CD4-positive, CD25-positive, alpha-beta regulatory T cell (primary cell): ENCODE measurements at regions not wholly inside any gene's neighbourhood (a gene's known extent, or its start where the extent isn't known, plus 50 kb on each side); places are given as distances from the start of the nearest gene placed in this dataset.

Source experiments
- ATAC-seq, 2 donors: fragments of 150-1000 bp; cut with Tn5 transposase; one replicate each; pipeline ENCODE4 v1.10.0; 2021; ENCODE audit warnings: low read depth in 2 of 2, moderate number of reproducible peaks in 2 of 2, moderate library complexity in 1 of 2
- DNase-seq, 3 donors: peaks; one replicate each; pipeline versions ENCODE4 v3.0.0 to v3.0.0-alpha.2; 2012 to 2022; ENCODE audit warnings: mixed read lengths in 1 of 3
- H3K27ac ChIP-seq: one replicate; pipeline ENCODE4 v1.7.0; 2013; ENCODE audit warnings: mild to moderate bottlenecking, low read length; ENCODE audit not compliant: insufficient read depth, poor library complexity, severe bottlenecking
- H3K27me3 ChIP-seq: one replicate; pipeline ENCODE4 v1.7.0; 2013; ENCODE audit warnings: low read length; ENCODE audit not compliant: control insufficient read depth, insufficient read depth
- H3K36me3 ChIP-seq: one replicate; pipeline ENCODE4 v1.7.0; 2013; ENCODE audit warnings: mild to moderate bottlenecking, low read length, moderate library complexity; ENCODE audit not compliant: control insufficient read depth, insufficient read depth
- H3K4me1 ChIP-seq: 2 replicates; pipeline ENCODE4 v1.7.0; 2013; ENCODE audit warnings: mild to moderate bottlenecking, low read length; ENCODE audit not compliant: insufficient read depth, control insufficient read depth, poor library complexity, severe bottlenecking
- H3K4me3 ChIP-seq: one replicate; pipeline ENCODE4 v1.7.0; 2013; ENCODE audit warnings: low read depth, mild to moderate bottlenecking, low read length, moderate library complexity
- H3K9me3 ChIP-seq, 2 experiments: 1 replicate in 1 of 2; 2 replicates in 1 of 2; pipeline ENCODE4 v1.7.0; 2013; ENCODE audit warnings: low read length in 2 of 2, mild to moderate bottlenecking in 1 of 2, moderate library complexity in 1 of 2; ENCODE audit not compliant: control insufficient read depth in 2 of 2
- H3K27ac Mint-ChIP-seq, 3 donors: one replicate each; pipeline ENCODE4 v1.8.0; 2020 to 2022; ENCODE audit warnings: mild to moderate bottlenecking in 3 of 3, mixed read lengths in 3 of 3, moderate library complexity in 2 of 3
- H3K27me3 Mint-ChIP-seq: one replicate; pipeline ENCODE4 v1.8.0; 2022; ENCODE audit warnings: mild to moderate bottlenecking, mixed read lengths
- H3K36me3 Mint-ChIP-seq: one replicate; pipeline ENCODE4 v1.8.0; 2020; ENCODE audit warnings: mixed read lengths
- H3K4me1 Mint-ChIP-seq, 4 donors: one replicate each; pipeline ENCODE4 v1.8.0; 2020 to 2022; ENCODE audit warnings: mixed read lengths in 4 of 4, mild to moderate bottlenecking in 1 of 4
- H3K4me3 Mint-ChIP-seq, 4 donors: one replicate each; pipeline ENCODE4 v1.8.0; 2020 to 2022; ENCODE audit warnings: mild to moderate bottlenecking in 4 of 4, mixed read lengths in 4 of 4, moderate library complexity in 3 of 4
- H3K9me3 Mint-ChIP-seq, 7 donors: one replicate each; pipeline ENCODE4 v1.8.0; 2020 to 2022; ENCODE audit warnings: mixed read lengths in 7 of 7, mild to moderate bottlenecking in 3 of 7, moderate library complexity in 2 of 7

DNA sequence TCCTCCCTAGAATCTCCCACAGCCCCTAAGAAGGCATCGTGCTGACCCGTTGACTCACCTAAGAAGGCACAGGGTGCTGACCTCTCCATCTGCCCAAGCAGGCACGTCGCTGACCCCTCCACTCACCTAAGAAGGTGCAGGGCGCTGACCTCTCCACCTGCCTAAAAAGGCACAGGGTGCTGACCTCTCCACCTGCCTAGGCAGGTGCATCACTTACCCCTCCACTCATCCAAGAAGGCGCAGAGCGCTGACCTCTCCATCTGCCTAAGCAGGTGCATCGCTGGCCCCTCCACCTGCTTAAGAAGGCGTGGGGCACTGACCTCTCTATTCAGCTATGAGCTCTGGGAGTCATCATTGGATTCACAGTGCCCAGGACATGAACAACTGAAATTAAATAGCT is 54.4 kb upstream of the FCN1 start:
- no peak overlapping the region for H3K4me3 Mint-ChIP-seq
- Histone ChIP-seq H3K27me3 (no peaks in the 10 kb centered on the region), H3K4me1 (no peaks in the 10 kb centered on the region), H3K4me3 (no peak overlapping the region), H3K36me3 (no peaks in the 10 kb centered on the region), H3K27ac (no peak overlapping the region), H3K9me3 (no peaks in the 10 kb centered on the region)
- H3K27ac Mint-ChIP-seq: no peak overlapping the region
- H3K27me3 Mint-ChIP-seq: peaks cover 4% of the 10 kb centered on the region
- no peaks in the 10 kb centered on the region for H3K4me1 Mint-ChIP-seq
- no peaks in the 10 kb centered on the region for H3K36me3 Mint-ChIP-seq
- no peak for DNase-seq
- H3K9me3 Mint-ChIP-seq: no peaks in the 10 kb centered on the region
- no peak for ATAC-seq

DNA sequence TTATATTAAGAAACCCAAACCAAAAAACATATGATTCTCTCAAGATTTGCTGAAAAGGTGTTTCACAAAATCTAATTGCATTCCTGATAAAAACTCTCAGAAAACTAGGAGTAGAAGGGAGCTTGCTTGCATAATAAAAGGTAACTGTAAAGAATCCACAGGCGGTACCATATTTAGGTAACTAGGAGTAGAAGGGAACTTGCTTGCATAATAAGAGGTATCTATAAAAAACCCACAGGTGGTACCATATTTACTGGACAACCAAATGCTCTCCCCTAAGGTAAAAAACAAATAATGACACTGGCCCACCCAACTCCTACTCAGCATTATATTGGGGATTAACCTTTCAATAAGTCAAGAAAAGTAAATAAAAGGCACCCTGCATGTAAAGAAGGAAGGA is 57.5 kb upstream of the FCN1 start:
- no peaks in the 10 kb centered on the region for H3K4me1 Mint-ChIP-seq
- DNase-seq: no peak

DNA sequence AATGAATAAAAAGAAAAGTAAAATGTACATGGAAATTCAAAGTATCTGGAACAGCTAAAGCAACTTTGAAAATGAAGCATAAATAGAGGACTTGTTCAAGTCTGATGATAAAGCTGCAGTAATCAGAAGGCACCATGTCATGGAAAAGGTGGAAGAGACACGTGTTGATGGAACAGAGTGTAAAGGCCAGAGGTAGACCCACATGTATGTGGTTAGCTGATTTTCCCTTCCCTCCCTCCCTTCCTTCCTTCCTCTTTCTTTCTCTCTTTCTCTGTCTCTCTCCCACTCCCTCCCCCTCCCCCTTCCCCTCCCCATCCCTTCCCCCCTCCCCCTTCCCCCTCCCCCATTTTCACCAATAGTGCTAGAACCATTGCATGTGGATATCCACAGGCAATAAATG is 58.7 kb upstream of the FCN1 start:
- Histone ChIP-seq H3K36me3 (no peaks in the 10 kb centered on the region), H3K27me3 (no peaks in the 10 kb centered on the region), H3K4me1 (no peaks in the 10 kb centered on the region), H3K9me3 (no peaks in the 10 kb centered on the region), H3K27ac (no peak overlapping the region), H3K4me3 (no peak overlapping the region)
- H3K4me3 Mint-ChIP-seq: no peak overlapping the region
- H3K27me3 Mint-ChIP-seq: peaks cover 4% of the 10 kb centered on the region
- ATAC-seq (no peak), DNase-seq (no peak)
- peaks cover 0 to 2% (median 0%) of the 10 kb centered on the region in 7 donors for H3K9me3 Mint-ChIP-seq
- H3K4me1 Mint-ChIP-seq: no peaks in the 10 kb centered on the region
- H3K36me3 Mint-ChIP-seq: no peaks in the 10 kb centered on the region
- H3K27ac Mint-ChIP-seq: no peak overlapping the region

More for the DNA sequence above, 57.5 kb upstream of the FCN1 start:
- peaks cover 4% of the 10 kb centered on the region for H3K27me3 Mint-ChIP-seq
- no peaks in the 10 kb centered on the region for H3K4me1 ChIP-seq
- no peak overlapping the region for H3K27ac ChIP-seq
- H3K27me3 ChIP-seq: no peaks in the 10 kb centered on the region
- no peaks in the 10 kb centered on the region for H3K36me3 Mint-ChIP-seq
- no peak overlapping the region for H3K27ac Mint-ChIP-seq
- ATAC-seq: no peak
- H3K9me3 Mint-ChIP-seq: no peaks in the 10 kb centered on the region
- no peaks in the 10 kb centered on the region for H3K36me3 ChIP-seq
- no peak overlapping the region for H3K4me3 Mint-ChIP-seq
- H3K9me3 ChIP-seq: no peaks in the 10 kb centered on the region
- no peak overlapping the region for H3K4me3 ChIP-seq

DNA sequence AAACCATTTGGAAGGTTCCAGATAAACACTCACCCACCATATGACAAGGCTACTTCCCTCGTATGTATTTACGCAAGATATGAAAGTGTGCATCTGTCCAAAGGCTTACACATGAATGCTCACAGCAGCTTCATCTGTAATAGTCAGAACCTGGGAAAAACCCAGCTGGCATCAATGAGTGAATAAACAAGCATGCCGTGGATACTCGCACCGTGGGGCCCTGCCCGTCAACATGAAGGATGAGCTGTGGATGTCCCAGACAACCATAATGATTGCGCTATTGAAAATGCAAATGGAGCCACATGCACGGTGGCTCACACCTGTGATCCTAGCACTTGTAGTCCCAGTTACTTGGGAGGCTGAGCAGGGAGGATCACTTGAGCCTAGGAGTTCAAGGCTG is 60.6 kb upstream of the FCN1 start:
- Histone ChIP-seq H3K4me3 (no peak overlapping the region), H3K36me3 (no peaks in the 10 kb centered on the region), H3K27me3 (no peaks in the 10 kb centered on the region), H3K4me1 (no peaks in the 10 kb centered on the region), H3K9me3 (no peaks in the 10 kb centered on the region), H3K27ac (no peak overlapping the region)
- Mint-ChIP-seq H3K4me3 (no peak overlapping the region), H3K4me1 (no peaks in the 10 kb centered on the region), H3K27ac (no peak overlapping the region), H3K9me3 (peaks cover 0 to 2% (median 0%) of the 10 kb centered on the region in 7 donors), H3K27me3 (no peaks in the 10 kb centered on the region), H3K36me3 (no peaks in the 10 kb centered on the region)
- no peak for DNase-seq
- no peak for ATAC-seq

DNA sequence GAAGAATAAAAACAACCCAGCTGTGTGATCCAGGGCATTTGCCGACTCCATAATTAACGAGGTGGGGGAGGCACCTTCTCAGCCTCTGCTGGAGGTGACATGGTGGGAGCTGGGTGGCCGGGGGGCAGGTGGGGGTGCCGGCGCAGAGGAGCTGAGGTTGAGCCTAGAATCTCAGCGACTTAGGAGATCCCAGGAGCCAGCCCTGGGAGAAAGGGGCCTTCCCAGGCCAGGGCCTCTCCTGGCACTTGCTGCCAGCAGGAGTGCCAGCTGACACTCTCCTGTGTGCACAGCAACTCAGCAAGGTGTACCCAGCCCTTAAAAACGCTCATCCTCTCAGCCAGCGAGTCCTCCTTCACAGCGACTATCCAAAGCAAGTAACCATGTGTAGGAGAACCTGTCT is 62.8 kb upstream of the FCN1 start:
- Mint-ChIP-seq H3K9me3 (peaks cover 0 to 3% (median 0%) of the 10 kb centered on the region in 7 donors), H3K4me3 (no peak overlapping the region), H3K36me3 (no peaks in the 10 kb centered on the region), H3K27me3 (no peaks in the 10 kb centered on the region), H3K4me1 (no peaks in the 10 kb centered on the region), H3K27ac (no peak overlapping the region)
- no peak overlapping the region for H3K4me3 ChIP-seq
- H3K27ac ChIP-seq: no peak overlapping the region
- H3K36me3 ChIP-seq: no peaks in the 10 kb centered on the region
- ATAC-seq (no peak), DNase-seq (no peak)
- no peaks in the 10 kb centered on the region for H3K9me3 ChIP-seq
- H3K4me1 ChIP-seq: no peaks in the 10 kb centered on the region
- H3K27me3 ChIP-seq: no peaks in the 10 kb centered on the region

DNA sequence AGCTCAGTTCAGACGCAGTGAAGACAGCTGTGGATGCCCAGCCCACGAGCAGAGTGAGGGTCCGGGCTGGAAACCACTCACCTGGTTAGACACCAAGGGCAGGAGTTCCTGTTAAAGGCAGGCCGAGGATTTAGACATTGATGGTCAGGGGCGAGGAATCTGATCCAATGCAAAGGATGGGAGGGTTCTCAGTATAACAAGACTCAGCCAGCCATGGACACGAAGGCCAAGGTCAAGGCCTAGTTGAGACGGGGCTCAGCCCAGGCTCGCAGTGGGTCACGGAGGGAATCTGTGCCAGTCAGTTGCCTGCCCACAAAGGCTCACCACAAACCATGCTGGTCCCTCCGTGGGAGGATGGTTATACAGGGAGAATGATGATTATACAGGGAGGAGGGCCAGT is 63.3 kb upstream of the FCN1 start:
- DNase-seq (no peak), ATAC-seq (no peak)
- no peaks in the 10 kb centered on the region for H3K9me3 ChIP-seq

DNA sequence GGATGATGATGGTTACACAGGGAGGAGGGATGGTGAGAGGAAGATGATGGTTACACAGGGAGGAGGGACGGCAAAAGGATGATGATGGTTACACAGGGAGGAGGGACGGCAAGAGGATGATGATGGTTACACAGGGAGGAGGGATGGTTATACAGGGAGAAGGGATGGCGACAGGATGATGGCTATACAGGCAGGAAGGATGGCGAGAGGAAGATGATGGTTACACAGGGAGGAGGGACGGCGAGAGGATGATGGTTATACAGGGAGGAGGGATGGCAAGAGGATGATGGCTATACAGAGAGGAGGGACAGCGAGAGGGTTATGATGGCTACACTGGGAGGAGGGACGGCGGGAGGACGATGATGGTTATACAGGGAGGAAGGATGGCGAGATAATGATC is 64.1 kb upstream of the FCN1 start:
- no peaks in the 10 kb centered on the region for H3K36me3 ChIP-seq
- H3K9me3 ChIP-seq: peaks cover under 1% of the 10 kb centered on the region in 2 experiments
- H3K4me3 ChIP-seq: no peak overlapping the region
- no peak for ATAC-seq
- Mint-ChIP-seq H3K4me1 (no peaks in the 10 kb centered on the region), H3K4me3 (no peak overlapping the region), H3K9me3 (peaks cover 0 to 8% (median 1%) of the 10 kb centered on the region in 7 donors), H3K27me3 (no peaks in the 10 kb centered on the region), H3K27ac (no peak overlapping the region), H3K36me3 (no peaks in the 10 kb centered on the region)
- DNase-seq: no peak
- H3K27me3 ChIP-seq: no peaks in the 10 kb centered on the region
- H3K27ac ChIP-seq: no peak overlapping the region
- no peaks in the 10 kb centered on the region for H3K4me1 ChIP-seq

More for the DNA sequence above, 63.3 kb upstream of the FCN1 start:
- H3K36me3 ChIP-seq: no peaks in the 10 kb centered on the region
- no peak overlapping the region for H3K27ac ChIP-seq
- H3K4me3 Mint-ChIP-seq: no peak overlapping the region
- no peaks in the 10 kb centered on the region for H3K4me1 ChIP-seq
- H3K27me3 ChIP-seq: no peaks in the 10 kb centered on the region
- no peaks in the 10 kb centered on the region for H3K36me3 Mint-ChIP-seq
- H3K27me3 Mint-ChIP-seq: no peaks in the 10 kb centered on the region
- H3K4me1 Mint-ChIP-seq: no peaks in the 10 kb centered on the region
- H3K4me3 ChIP-seq: no peak overlapping the region
- H3K9me3 Mint-ChIP-seq: peaks cover 0 to 4% (median under 1%) of the 10 kb centered on the region in 7 donors
- H3K27ac Mint-ChIP-seq: peak overlapping the region in 1 of 3 donors; percentile 85

DNA sequence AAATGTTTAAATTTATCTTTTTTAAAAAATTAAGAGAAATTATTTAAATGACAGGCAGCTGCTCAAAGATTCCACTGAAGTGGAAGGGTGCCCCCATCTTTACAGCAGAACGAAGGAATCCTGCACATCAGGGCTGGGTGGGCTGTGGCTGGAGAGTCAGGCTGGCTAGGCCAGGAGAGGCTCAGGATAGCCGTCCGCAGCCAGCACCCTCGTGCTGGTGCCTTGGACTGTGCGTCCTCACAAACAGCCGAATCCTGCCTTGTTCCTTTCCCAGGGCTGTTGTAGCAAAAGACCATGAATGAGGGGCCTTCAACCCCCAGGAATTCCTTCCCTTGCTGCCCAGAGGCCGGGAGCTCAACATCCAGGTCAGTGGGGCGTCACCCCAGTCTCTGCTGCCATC is 64.6 kb upstream of the FCN1 start:
- peaks cover 0 to 11% (median 3%) of the 10 kb centered on the region in 7 donors for H3K9me3 Mint-ChIP-seq
- ATAC-seq (no peak), DNase-seq (no peak)
- Histone ChIP-seq H3K9me3 (peaks cover 5% of the 10 kb centered on the region in 2 experiments), H3K36me3 (no peaks in the 10 kb centered on the region), H3K27me3 (no peaks in the 10 kb centered on the region), H3K4me1 (no peaks in the 10 kb centered on the region), H3K27ac (no peak overlapping the region), H3K4me3 (no peak overlapping the region)
- no peaks in the 10 kb centered on the region for H3K27me3 Mint-ChIP-seq
- H3K27ac Mint-ChIP-seq: no peak overlapping the region
- no peaks in the 10 kb centered on the region for H3K36me3 Mint-ChIP-seq
- H3K4me3 Mint-ChIP-seq: no peak overlapping the region
- H3K4me1 Mint-ChIP-seq: no peaks in the 10 kb centered on the region
